Smooth muscle cell (in vitro differentiated cells): ENCODE measurements at regions not wholly inside any gene's neighbourhood (a gene's known extent, or its start where the extent isn't known, plus 50 kb on each side); places are given as distances from the start of the nearest gene placed in this dataset.
A peak's percentile ranks its signal among the peaks of the same experiment; 100 is the strongest.

Source experiments
- DNase-seq: peaks from one replicate; lab custom pipeline; 2025; ENCODE audit not compliant: unreplicated experiment; lab: John Stamatoyannopoulos, UW
- H2AFZ ChIP-seq: fragments of 200-600 bp; sonication (generic); 2 replicates; pipeline ENCODE4 v1.6.0; 2016; ENCODE audit warnings: antibody characterized with exemption, low read depth, mild to moderate bottlenecking
- H3F3A ChIP-seq: fragments of 200-600 bp; sonication (generic); 2 replicates; pipeline ENCODE4 v1.6.0; 2017; ENCODE audit warnings: antibody characterized with exemption, low read depth
- H3K27ac ChIP-seq: fragments of 200-600 bp; sonication (generic); 2 replicates; pipeline ENCODE4 v1.5.1; 2016; ENCODE audit warnings: low read depth, mild to moderate bottlenecking
- H3K27me3 ChIP-seq: fragments of 200-600 bp; sonication (generic); 2 replicates; pipeline ENCODE4 v1.6.1; 2016; ENCODE audit warnings: low read depth, mild to moderate bottlenecking
- H3K36me3 ChIP-seq: fragments of 200-600 bp; sonication (generic); 2 replicates; pipeline ENCODE4 v1.5.1; 2016; ENCODE audit warnings: low read depth
- H3K4me1 ChIP-seq: fragments of 200-600 bp; sonication (generic); 2 replicates; pipeline ENCODE4 v1.5.1; 2016; ENCODE audit warnings: low read depth
- H3K4me2 ChIP-seq: fragments of 200-600 bp; sonication (generic); 2 replicates; pipeline ENCODE4 v1.6.0; 2016; ENCODE audit warnings: mild to moderate bottlenecking
- H3K4me3 ChIP-seq: fragments of 200-600 bp; sonication (generic); 2 replicates; pipeline ENCODE4 v1.5.1; 2016; ENCODE audit warnings: mild to moderate bottlenecking
- H3K79me2 ChIP-seq: fragments of 200-600 bp; sonication (generic); 2 replicates; pipeline ENCODE4 v1.6.0; 2016; ENCODE audit warnings: low read depth, mild to moderate bottlenecking
- H3K9ac ChIP-seq: fragments of 200-600 bp; sonication (generic); 2 replicates; pipeline ENCODE4 v1.6.0; 2016; ENCODE audit warnings: low read depth
- H3K9me3 ChIP-seq: fragments of 200-600 bp; sonication (generic); replicated peaks from 2 replicates; pipeline ENCODE4 v1.5.1; 2016; ENCODE audit warnings: low read depth
- H4K20me1 ChIP-seq: fragments of 200-600 bp; sonication (generic); 2 replicates; pipeline ENCODE4 v1.6.0; 2016; ENCODE audit warnings: low read depth
- WGBS: methylation state at CpG from one replicate; pipeline ENCODE4 v1.1.7; 2016; ENCODE audit warnings: low lambda C conversion rate; 5-methylcytosine and 5-hydroxymethylcytosine counted together
- TF ChIP-seq, protein P1 (sequence below): fragments of 200-600 bp; sonication (generic); IDR thresholded peaks from 2 replicates; pipeline ENCODE4 v1.5.1; 2017; ENCODE audit warnings: borderline replicate concordance, mild to moderate bottlenecking, antibody characterized with exemption; ENCODE audit not compliant: insufficient read depth, poor library complexity, severe bottlenecking

- TF ChIP-seq, protein P1, sequence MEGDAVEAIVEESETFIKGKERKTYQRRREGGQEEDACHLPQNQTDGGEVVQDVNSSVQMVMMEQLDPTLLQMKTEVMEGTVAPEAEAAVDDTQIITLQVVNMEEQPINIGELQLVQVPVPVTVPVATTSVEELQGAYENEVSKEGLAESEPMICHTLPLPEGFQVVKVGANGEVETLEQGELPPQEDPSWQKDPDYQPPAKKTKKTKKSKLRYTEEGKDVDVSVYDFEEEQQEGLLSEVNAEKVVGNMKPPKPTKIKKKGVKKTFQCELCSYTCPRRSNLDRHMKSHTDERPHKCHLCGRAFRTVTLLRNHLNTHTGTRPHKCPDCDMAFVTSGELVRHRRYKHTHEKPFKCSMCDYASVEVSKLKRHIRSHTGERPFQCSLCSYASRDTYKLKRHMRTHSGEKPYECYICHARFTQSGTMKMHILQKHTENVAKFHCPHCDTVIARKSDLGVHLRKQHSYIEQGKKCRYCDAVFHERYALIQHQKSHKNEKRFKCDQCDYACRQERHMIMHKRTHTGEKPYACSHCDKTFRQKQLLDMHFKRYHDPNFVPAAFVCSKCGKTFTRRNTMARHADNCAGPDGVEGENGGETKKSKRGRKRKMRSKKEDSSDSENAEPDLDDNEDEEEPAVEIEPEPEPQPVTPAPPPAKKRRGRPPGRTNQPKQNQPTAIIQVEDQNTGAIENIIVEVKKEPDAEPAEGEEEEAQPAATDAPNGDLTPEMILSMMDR, result no peak
- H4K20me1 ChIP-seq, result no peaks in the 10 kb centered on the region
- DNase-seq, result no peak
- H2AFZ ChIP-seq, result no peak overlapping the region
- H3K36me3 ChIP-seq, result no peaks in the 10 kb centered on the region
- H3F3A ChIP-seq, result no peaks in the 10 kb centered on the region
- no peak overlapping the region for H3K27ac ChIP-seq
- H3K4me1 ChIP-seq, result peaks cover 4% of the 10 kb centered on the region
- H3K9ac ChIP-seq, result no peak overlapping the region
- H3K27me3 ChIP-seq, result no peaks in the 10 kb centered on the region
- 85% methylated on average over 6 of the region's 6 CpGs for WGBS
- no peak overlapping the region for H3K4me2 ChIP-seq
- no peaks in the 10 kb centered on the region for H3K9me3 ChIP-seq
- H3K4me3 ChIP-seq, result no peak overlapping the region
- no peaks in the 10 kb centered on the region for H3K79me2 ChIP-seq
Measured at GRCh38 chr2:224181534-224182155, 142.6 kb upstream of the SERPINE2 start.

GRCh38 chr2:224180810-224181209 is 141.7 kb upstream of the SERPINE2 start:
- no peak overlapping the region for H3K9ac ChIP-seq
- H2AFZ ChIP-seq, result no peak overlapping the region
- DNase-seq, result no peak
- H4K20me1 ChIP-seq, result no peaks in the 10 kb centered on the region
- TF ChIP-seq, protein P1, result no peak
- no peaks in the 10 kb centered on the region for H3K4me1 ChIP-seq
- H3K79me2 ChIP-seq, result no peaks in the 10 kb centered on the region
- no peaks in the 10 kb centered on the region for H3K36me3 ChIP-seq
- no peaks in the 10 kb centered on the region for H3K27me3 ChIP-seq
- no peak overlapping the region for H3K27ac ChIP-seq
- H3K4me3 ChIP-seq, result no peak overlapping the region
- WGBS, result 96% methylated on average over 4 of the region's 4 CpGs
- H3F3A ChIP-seq, result no peaks in the 10 kb centered on the region
- no peak overlapping the region for H3K4me2 ChIP-seq
- no peaks in the 10 kb centered on the region for H3K9me3 ChIP-seq

- no peaks in the 10 kb centered on the region for H3F3A ChIP-seq
- WGBS, result 35% methylated on average over 4 of the region's 4 CpGs
- TF ChIP-seq, protein P1, result no peak
- peak overlapping the region; percentile 63 for H2AFZ ChIP-seq
- H3K79me2 ChIP-seq, result no peaks in the 10 kb centered on the region
- DNase-seq, result no peak
- no peaks in the 10 kb centered on the region for H3K4me1 ChIP-seq
- H3K36me3 ChIP-seq, result no peaks in the 10 kb centered on the region
- H3K27ac ChIP-seq, result peak overlapping the region; percentile 58
- H3K9ac ChIP-seq, result no peak overlapping the region
- H3K9me3 ChIP-seq, result no peaks in the 10 kb centered on the region
- peak overlapping the region; percentile 34 for H3K4me2 ChIP-seq
- H4K20me1 ChIP-seq, result no peaks in the 10 kb centered on the region
- H3K27me3 ChIP-seq, result no peaks in the 10 kb centered on the region
- no peak overlapping the region for H3K4me3 ChIP-seq
Measured at GRCh38 chr2:224178056-224178455, 139.0 kb upstream of the SERPINE2 start.

GRCh38 chr2:224175538-224175937 is 136.5 kb upstream of the SERPINE2 start:
- no peaks in the 10 kb centered on the region for H3K79me2 ChIP-seq
- H3K4me1 ChIP-seq, result no peaks in the 10 kb centered on the region
- no peaks in the 10 kb centered on the region for H4K20me1 ChIP-seq
- H3K36me3 ChIP-seq, result no peaks in the 10 kb centered on the region
- no peaks in the 10 kb centered on the region for H3K9me3 ChIP-seq
- no peak overlapping the region for H3K27ac ChIP-seq
- no peak for DNase-seq
- no peaks in the 10 kb centered on the region for H3K27me3 ChIP-seq
- H3K4me3 ChIP-seq, result no peak overlapping the region
- 100% methylated on average over 2 of the region's 2 CpGs for WGBS
- H3K9ac ChIP-seq, result no peak overlapping the region
- H3K4me2 ChIP-seq, result no peak overlapping the region
- no peaks in the 10 kb centered on the region for H3F3A ChIP-seq
- H2AFZ ChIP-seq, result no peak overlapping the region
- TF ChIP-seq, protein P1, result no peak
